ENCODE measurements at regions not wholly inside any gene's neighbourhood (a gene's known extent, or its start where the extent isn't known, plus 50 kb on each side); places are given as distances from the start of the nearest gene placed in this dataset.

DNA sequence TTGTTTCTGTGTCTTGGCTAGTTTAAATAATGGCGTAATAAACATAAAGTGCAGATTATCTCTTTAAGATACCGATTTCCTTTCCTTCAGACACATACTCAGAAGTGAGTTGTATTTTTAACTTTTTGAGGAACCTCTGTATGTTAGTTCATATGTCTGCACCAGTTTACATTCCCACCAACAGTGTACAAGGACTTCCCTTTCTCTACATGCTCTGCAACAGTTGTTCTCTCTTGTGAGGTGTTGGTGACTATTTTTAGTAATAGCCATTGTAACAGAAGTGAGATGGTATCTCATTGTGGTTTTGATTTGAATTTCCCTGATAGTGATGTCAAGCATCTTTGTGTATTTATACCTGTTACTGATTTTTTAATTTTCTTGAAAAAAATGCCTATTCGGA is 418.6 kb downstream of the UQCRFS1 start:
- TF ChIP-seq, protein P1, sequence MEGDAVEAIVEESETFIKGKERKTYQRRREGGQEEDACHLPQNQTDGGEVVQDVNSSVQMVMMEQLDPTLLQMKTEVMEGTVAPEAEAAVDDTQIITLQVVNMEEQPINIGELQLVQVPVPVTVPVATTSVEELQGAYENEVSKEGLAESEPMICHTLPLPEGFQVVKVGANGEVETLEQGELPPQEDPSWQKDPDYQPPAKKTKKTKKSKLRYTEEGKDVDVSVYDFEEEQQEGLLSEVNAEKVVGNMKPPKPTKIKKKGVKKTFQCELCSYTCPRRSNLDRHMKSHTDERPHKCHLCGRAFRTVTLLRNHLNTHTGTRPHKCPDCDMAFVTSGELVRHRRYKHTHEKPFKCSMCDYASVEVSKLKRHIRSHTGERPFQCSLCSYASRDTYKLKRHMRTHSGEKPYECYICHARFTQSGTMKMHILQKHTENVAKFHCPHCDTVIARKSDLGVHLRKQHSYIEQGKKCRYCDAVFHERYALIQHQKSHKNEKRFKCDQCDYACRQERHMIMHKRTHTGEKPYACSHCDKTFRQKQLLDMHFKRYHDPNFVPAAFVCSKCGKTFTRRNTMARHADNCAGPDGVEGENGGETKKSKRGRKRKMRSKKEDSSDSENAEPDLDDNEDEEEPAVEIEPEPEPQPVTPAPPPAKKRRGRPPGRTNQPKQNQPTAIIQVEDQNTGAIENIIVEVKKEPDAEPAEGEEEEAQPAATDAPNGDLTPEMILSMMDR (IDR thresholded peaks at IDR 0.05): no peak
- no peak for TF ChIP-seq POLR2A (IDR thresholded peaks at IDR 0.05)
